Erythroblast (primary cell): ENCODE measurements at regions not wholly inside any gene's neighbourhood (a gene's known extent, or its start where the extent isn't known, plus 50 kb on each side); places are given as distances from the start of the nearest gene placed in this dataset.

Source experiments
- GATA1 ChIP-seq: IDR thresholded peaks from 2 replicates; pipeline ENCODE4 v1.6.1; 2011; ENCODE audit warnings: low read depth, mild to moderate bottlenecking, control low read depth, low read length, moderate library complexity
- POLR2A ChIP-seq: IDR thresholded peaks from 2 replicates; pipeline ENCODE4 v1.6.1; 2011; ENCODE audit warnings: mild to moderate bottlenecking, low read length

DNA sequence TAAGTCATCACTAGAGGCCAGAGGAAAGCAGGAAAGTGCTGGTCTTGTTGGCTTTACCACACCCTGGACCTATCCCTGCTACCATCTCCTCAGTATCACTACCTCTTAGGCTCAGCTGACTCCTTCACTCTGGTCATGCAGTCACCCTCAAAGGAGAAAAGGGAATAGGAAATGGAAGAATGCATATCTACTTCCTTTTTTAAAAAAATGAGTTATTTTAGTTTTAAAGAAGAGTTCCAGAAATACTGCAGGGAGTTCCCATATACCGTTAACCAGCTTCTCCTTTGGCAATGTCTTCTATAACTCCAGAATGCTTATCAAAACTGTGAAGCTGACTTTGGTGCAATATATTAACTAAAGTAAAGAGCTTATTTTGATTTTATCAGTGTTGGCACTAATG is 688.6 kb downstream of the DIPK2A start:
- TF ChIP-seq POLR2A (no peak), GATA1 (no peak)
